DND-41 (cell line): ENCODE measurements at regions not wholly inside any gene's neighbourhood (a gene's known extent, or its start where the extent isn't known, plus 50 kb on each side); places are given as distances from the start of the nearest gene placed in this dataset.

Experiments
- ATAC-seq: fragments of 200-7000 bp; cut with Tn5 transposase; 3 replicates; pipeline ENCODE4 v1.9.1; 2021; ENCODE audit warnings: low read depth; ENCODE audit not compliant: insufficient read depth
- DNase-seq: peaks from one replicate; pipeline ENCODE4 v3.0.0-alpha.2; 2020
- H2AFZ ChIP-seq: 2 replicates; pipeline ENCODE4 v1.6.0; 2012; ENCODE audit warnings: low read depth, low read length
- H3K27ac ChIP-seq: 2 replicates; pipeline ENCODE4 v1.5.1; 2012; ENCODE audit warnings: low read length, inconsistent platforms
- H3K27me3 ChIP-seq: fragments of 200-600 bp; sonication (generic); 2 replicates; pipeline ENCODE4 v1.6.0; 2012; ENCODE audit warnings: low read length, mild to moderate bottlenecking, inconsistent platforms; ENCODE audit not compliant: insufficient read depth, poor library complexity
- H3K36me3 ChIP-seq: 2 replicates; pipeline ENCODE4 v1.5.1; 2012; ENCODE audit warnings: low read length, inconsistent platforms; ENCODE audit not compliant: insufficient read depth
- H3K4me1 ChIP-seq: 2 replicates; pipeline ENCODE4 v1.5.1; 2012; ENCODE audit warnings: mild to moderate bottlenecking, low read length; ENCODE audit not compliant: insufficient read depth
- H3K4me2 ChIP-seq: 2 replicates; pipeline ENCODE4 v1.6.0; 2012; ENCODE audit warnings: mild to moderate bottlenecking, moderate library complexity, low read length, inconsistent platforms; ENCODE audit not compliant: insufficient read depth
- H3K4me3 ChIP-seq, 2 experiments: fragments of 200-600 bp in 1 of 2; shearing (Covaris generic) in 1 of 2; 2 replicates each; pipeline ENCODE4 v1.5.1; 2012 to 2016; ENCODE audit warnings: inconsistent platforms in 2 of 2, low read length in 2 of 2, mild to moderate bottlenecking in 2 of 2, low read depth in 1 of 2, moderate library complexity in 1 of 2
- H3K79me2 ChIP-seq: 2 replicates; pipeline ENCODE4 v1.6.0; 2012; ENCODE audit warnings: low read length, inconsistent platforms; ENCODE audit not compliant: insufficient read depth
- H3K9ac ChIP-seq: 2 replicates; pipeline ENCODE4 v1.6.0; 2012; ENCODE audit warnings: low read depth, mild to moderate bottlenecking, inconsistent platforms, low read length, moderate library complexity
- H3K9me3 ChIP-seq: 2 replicates; pipeline ENCODE4 v1.5.1; 2012; ENCODE audit warnings: low read length, moderate library complexity, mild to moderate bottlenecking, inconsistent platforms; ENCODE audit not compliant: insufficient read depth, severe bottlenecking
- H4K20me1 ChIP-seq: 2 replicates; pipeline ENCODE4 v1.6.0; 2012; ENCODE audit warnings: low read length; ENCODE audit not compliant: insufficient read depth
- EZH2 ChIP-seq: IDR thresholded peaks from 3 replicates; pipeline ENCODE4 v1.6.1; 2012; ENCODE audit warnings: borderline replicate concordance, low read depth, mild to moderate bottlenecking, moderate library complexity, low read length, inconsistent platforms; ENCODE audit not compliant: severe bottlenecking
- TF ChIP-seq, protein P1 (sequence below): IDR thresholded peaks from 2 replicates; pipeline ENCODE4 v1.5.1; 2012; ENCODE audit warnings: borderline replicate concordance, low read length, moderate library complexity, mild to moderate bottlenecking; ENCODE audit not compliant: poor library complexity, severe bottlenecking; ENCODE audit errors: extremely low read depth

DNA sequence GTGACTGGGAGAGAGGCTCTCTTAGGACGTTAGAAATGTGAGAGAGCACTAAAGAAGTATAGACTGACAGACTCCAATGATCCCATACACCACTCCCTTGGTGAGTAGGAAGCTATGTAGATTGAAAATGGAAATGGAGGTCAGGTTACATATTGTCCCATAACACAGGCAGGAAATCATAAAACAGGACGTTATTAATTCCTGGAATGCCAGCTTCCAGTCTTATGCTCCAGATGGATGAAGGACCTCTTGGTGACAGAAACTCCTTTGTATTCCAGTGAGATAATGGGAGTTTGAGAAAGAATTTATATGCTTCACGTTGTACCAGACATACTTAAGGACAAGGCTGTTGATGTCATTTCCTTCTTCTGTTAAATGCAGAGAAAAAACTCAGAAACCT is 338.2 kb upstream of the ITGA1 start:
- H3K9me3 ChIP-seq = no peaks in the 10 kb centered on the region
- H3K4me2 ChIP-seq = no peak overlapping the region
- no peaks in the 10 kb centered on the region for H3K36me3 ChIP-seq
- no peak overlapping the region for H3K4me3 ChIP-seq
- H3K27ac ChIP-seq = no peak overlapping the region
- ATAC-seq (no peak), DNase-seq (no peak)
- no peaks in the 10 kb centered on the region for H4K20me1 ChIP-seq
- TF ChIP-seq, protein P1, sequence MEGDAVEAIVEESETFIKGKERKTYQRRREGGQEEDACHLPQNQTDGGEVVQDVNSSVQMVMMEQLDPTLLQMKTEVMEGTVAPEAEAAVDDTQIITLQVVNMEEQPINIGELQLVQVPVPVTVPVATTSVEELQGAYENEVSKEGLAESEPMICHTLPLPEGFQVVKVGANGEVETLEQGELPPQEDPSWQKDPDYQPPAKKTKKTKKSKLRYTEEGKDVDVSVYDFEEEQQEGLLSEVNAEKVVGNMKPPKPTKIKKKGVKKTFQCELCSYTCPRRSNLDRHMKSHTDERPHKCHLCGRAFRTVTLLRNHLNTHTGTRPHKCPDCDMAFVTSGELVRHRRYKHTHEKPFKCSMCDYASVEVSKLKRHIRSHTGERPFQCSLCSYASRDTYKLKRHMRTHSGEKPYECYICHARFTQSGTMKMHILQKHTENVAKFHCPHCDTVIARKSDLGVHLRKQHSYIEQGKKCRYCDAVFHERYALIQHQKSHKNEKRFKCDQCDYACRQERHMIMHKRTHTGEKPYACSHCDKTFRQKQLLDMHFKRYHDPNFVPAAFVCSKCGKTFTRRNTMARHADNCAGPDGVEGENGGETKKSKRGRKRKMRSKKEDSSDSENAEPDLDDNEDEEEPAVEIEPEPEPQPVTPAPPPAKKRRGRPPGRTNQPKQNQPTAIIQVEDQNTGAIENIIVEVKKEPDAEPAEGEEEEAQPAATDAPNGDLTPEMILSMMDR = no peak
- no peak for TF ChIP-seq EZH2
- no peaks in the 10 kb centered on the region for H3K79me2 ChIP-seq
- H3K9ac ChIP-seq = no peak overlapping the region
- H3K4me1 ChIP-seq = no peaks in the 10 kb centered on the region
- no peak overlapping the region for H2AFZ ChIP-seq
- no peaks in the 10 kb centered on the region for H3K27me3 ChIP-seq

DNA sequence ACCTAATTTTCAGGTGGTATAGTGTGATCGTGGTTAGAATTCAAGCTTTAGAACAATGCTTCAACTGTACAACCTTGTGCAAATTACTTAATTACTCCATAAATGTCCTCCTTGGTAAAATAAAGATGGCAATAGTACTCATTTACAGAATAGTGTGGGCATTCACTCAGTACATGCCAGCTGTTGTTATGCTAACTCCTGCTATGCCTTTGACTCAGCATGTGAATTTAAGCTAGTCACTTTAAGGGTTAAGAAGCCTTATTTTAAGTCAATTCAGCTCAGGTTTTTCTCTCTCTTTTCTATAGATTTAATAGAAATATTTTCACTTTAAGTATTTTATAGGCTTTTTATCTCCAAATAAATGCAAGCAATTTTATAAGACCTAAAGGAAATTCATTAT is 335.6 kb upstream of the ITGA1 start:
- Histone ChIP-seq H3K4me2 (no peak overlapping the region), H3K4me1 (no peaks in the 10 kb centered on the region), H3K36me3 (no peaks in the 10 kb centered on the region), H3K9ac (no peak overlapping the region), H3K79me2 (no peaks in the 10 kb centered on the region), H2AFZ (no peak overlapping the region), H3K27me3 (no peaks in the 10 kb centered on the region), H3K4me3 (no peak overlapping the region), H3K27ac (no peak overlapping the region), H4K20me1 (no peaks in the 10 kb centered on the region), H3K9me3 (no peaks in the 10 kb centered on the region)
- ATAC-seq = no peak
- TF ChIP-seq, protein P1 = no peak
- no peak for TF ChIP-seq EZH2
- DNase-seq = no peak

DNA sequence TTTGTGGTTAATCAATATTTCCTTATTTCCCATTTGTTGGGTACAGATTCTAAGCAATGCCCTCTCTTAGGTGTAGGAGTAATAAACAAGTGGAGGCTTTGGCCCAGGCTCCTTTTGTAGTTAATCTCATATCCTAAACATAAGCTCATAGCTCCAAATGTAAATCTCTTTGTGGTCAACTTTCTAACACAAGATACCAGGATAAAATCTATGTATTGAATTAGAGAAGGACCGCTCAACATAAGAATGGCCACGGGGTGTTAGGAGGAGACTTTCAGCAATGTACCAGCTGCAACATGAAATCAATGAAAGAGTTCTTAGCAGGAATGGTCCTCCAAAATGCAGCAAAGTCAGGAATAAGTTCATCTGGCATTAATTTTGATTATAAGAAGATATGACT is 334.5 kb upstream of the ITGA1 start:
- H2AFZ ChIP-seq = no peak overlapping the region; the same call in 1 of the 2 replicates
- no peak overlapping the region for H3K27ac ChIP-seq
- H3K36me3 ChIP-seq = no peaks in the 10 kb centered on the region
- no peaks in the 10 kb centered on the region for H3K79me2 ChIP-seq
- no peak overlapping the region for H3K4me3 ChIP-seq
- H3K4me1 ChIP-seq = no peaks in the 10 kb centered on the region
- H3K27me3 ChIP-seq = no peaks in the 10 kb centered on the region
- no peak overlapping the region for H3K9ac ChIP-seq
- DNase-seq = no peak
- TF ChIP-seq EZH2 = no peak
- TF ChIP-seq, protein P1 = no peak
- H3K4me2 ChIP-seq = no peak overlapping the region
- H4K20me1 ChIP-seq = no peaks in the 10 kb centered on the region
- ATAC-seq = no peak
- H3K9me3 ChIP-seq = no peaks in the 10 kb centered on the region

DNA sequence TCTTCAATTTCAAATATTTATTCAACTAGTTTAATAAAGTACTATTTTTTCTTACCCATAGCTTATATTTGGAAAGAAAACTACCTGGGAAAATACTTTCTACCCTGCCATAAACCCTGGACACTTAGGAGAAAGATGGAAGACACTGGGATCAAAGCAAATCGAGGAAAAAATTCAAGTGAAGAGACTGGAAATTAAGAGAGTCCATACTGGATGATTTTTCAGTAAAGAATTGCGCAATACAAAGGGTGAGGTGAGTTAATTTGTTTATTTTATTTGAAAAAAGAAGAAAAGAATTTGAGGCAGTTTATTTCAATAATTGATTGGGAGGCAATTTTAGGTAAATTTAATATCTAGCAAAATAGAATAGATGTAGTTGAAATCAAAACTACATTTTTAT is 331.8 kb upstream of the ITGA1 start:
- H3K27me3 ChIP-seq = no peaks in the 10 kb centered on the region
- DNase-seq = no peak
- no peak overlapping the region for H3K4me2 ChIP-seq
- no peaks in the 10 kb centered on the region for H3K9me3 ChIP-seq
- H3K9ac ChIP-seq = no peak overlapping the region
- no peaks in the 10 kb centered on the region for H3K79me2 ChIP-seq
- no peak for ATAC-seq
- no peaks in the 10 kb centered on the region for H3K4me1 ChIP-seq
- H4K20me1 ChIP-seq = no peaks in the 10 kb centered on the region
- H3K4me3 ChIP-seq = no peak overlapping the region
- H2AFZ ChIP-seq = no peak overlapping the region
- TF ChIP-seq, protein P1 = no peak
- no peak for TF ChIP-seq EZH2
- H3K27ac ChIP-seq = no peak overlapping the region
- H3K36me3 ChIP-seq = no peaks in the 10 kb centered on the region
